SH-SY5Y (cell line): ENCODE measurements at regions not wholly inside any gene's neighbourhood (a gene's known extent, or its start where the extent isn't known, plus 50 kb on each side); places are given as distances from the start of the nearest gene placed in this dataset.

Source experiments
- GATA2 ChIP-seq: IDR thresholded peaks from 2 replicates; pipeline ENCODE4 v1.6.1; 2011; ENCODE audit warnings: mild to moderate bottlenecking, low read depth, low read length
- GATA3 ChIP-seq: IDR thresholded peaks from 2 replicates; pipeline ENCODE4 v1.6.1; 2011; ENCODE audit warnings: low read depth, mild to moderate bottlenecking, low read length, moderate library complexity

DNA sequence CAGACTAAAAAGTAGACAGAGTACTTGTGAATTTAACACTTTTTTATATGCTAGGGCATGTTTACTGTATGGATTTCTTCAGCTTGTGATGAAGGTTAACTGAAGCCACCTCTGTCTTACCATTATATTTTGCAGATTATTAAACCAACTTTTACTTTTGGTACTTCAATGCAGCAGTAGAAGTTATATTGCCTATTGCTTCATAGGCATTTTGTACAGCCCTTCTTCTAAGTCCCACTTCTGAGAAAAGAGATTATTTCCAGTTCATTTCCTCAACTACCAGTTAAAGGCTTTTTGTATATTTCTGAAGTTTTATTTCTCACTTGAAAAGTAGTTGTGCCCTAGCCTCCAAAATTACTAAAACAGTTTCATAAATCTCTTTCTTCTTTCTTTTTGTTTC lies 151.7 kb upstream of the FOXN2 start:
- TF ChIP-seq GATA2 = no peak
- TF ChIP-seq GATA3 = no peak
